HCT116 (cell line): ENCODE measurements at regions not wholly inside any gene's neighbourhood (a gene's known extent, or its start where the extent isn't known, plus 50 kb on each side); places are given as distances from the start of the nearest gene placed in this dataset.

Experiments used
- ATAC-seq: fragments of 200-7000 bp; cut with Tn5 transposase; 2 replicates; pipeline ENCODE4 v1.9.1; 2020; ENCODE audit warnings: mild to moderate bottlenecking, moderate library complexity
- BruUV-seq: library from RNA; stranded (reverse); fragments of 400-500 nt; replicated peaks from 2 replicates; lab custom pipeline; 2021; lab: Mats Ljungman, UMichigan
- CTCF ChIA-PET: fragments of 300-600 bp; sonication (Branson Sonifier 250); formaldehyde crosslinking; loops from one replicate; lab custom pipeline; 2021; ENCODE audit warnings: antibody characterized with exemption; lab: Charles Lee
- POLR2A ChIA-PET: fragments of 300-600, 350-600 bp; sonication (Branson Sonifier 250); formaldehyde crosslinking; loops from one replicate; lab custom pipeline; 2021; ENCODE audit warnings: antibody characterized with exemption; lab: Charles Lee
- RAD21 ChIA-PET, 2 experiments: fragments of 300-600 bp; sonication (Branson Sonifier 250); formaldehyde crosslinking; loops; one replicate each; lab custom pipeline; 2023; ENCODE audit warnings: low total read pairs in 2 of 2; ENCODE audit not compliant: uncharacterized antibody in 2 of 2, unreplicated experiment in 2 of 2, low non-redundant PET in 1 of 2; lab: Charles Lee
- DNase-seq: peaks from one replicate; pipeline ENCODE4 v3.0.0-alpha.2; 2010; ENCODE audit warnings: low read depth, low spot score
- H2AFZ ChIP-seq: fragments of 200-600 bp; shearing (Covaris generic), sonication (generic); 2 replicates; pipeline ENCODE4 v1.6.1; 2017; ENCODE audit warnings: low read depth, mixed run types, mixed read lengths, antibody characterized with exemption, low read length; ENCODE audit not compliant: poor library complexity, severe bottlenecking
- H3K27ac ChIP-seq: 2 replicates; pipeline ENCODE4 v1.5.1; 2012; ENCODE audit warnings: low read depth, low read length
- H3K27me3 ChIP-seq: fragments of 200-600 bp; sonication (generic); 2 replicates; pipeline ENCODE4 v1.6.1; 2016; ENCODE audit warnings: mixed run types, low read length, mixed read lengths; ENCODE audit not compliant: insufficient read depth
- H3K36me3 ChIP-seq, 2 experiments: fragments of 200-500 bp in 1 of 2; fragments of 200-600 bp in 1 of 2; sonication (Bioruptor generic) in 1 of 2; sonication (generic) in 1 of 2; 2 replicates each; pipeline versions ENCODE4 v1.5.1 to v1.6.1; 2014 to 2016; ENCODE audit warnings: low read length in 2 of 2, inconsistent platforms in 1 of 2, mixed read lengths in 1 of 2, mixed run types in 1 of 2; ENCODE audit not compliant: insufficient read depth in 2 of 2, control insufficient read depth in 1 of 2
- H3K4me1 ChIP-seq, 2 experiments: fragments of 200-600 bp in 1 of 2; sonication (generic) in 1 of 2; 2 replicates each; pipeline versions ENCODE4 v1.5.1 to v1.6.1; 2012 to 2017; ENCODE audit warnings: low read length in 2 of 2, inconsistent platforms in 1 of 2, mild to moderate bottlenecking in 1 of 2, mixed read lengths in 1 of 2, mixed run types in 1 of 2, moderate library complexity in 1 of 2; ENCODE audit not compliant: insufficient read depth in 2 of 2, control insufficient read depth in 1 of 2
- H3K4me2 ChIP-seq: fragments of 200-600 bp; sonication (generic); 2 replicates; pipeline ENCODE4 v1.6.1; 2017; ENCODE audit warnings: mixed run types, low read length, mixed read lengths
- H3K4me3 ChIP-seq, 2 experiments: fragments of 200-600 bp in 1 of 2; sonication (generic) in 1 of 2; replicated peaks in 1 of 2; 2 replicates each; pipeline ENCODE4 v1.5.1; 2011 to 2016; ENCODE audit warnings: low read length in 2 of 2, control low read depth in 1 of 2, low read depth in 1 of 2, mild to moderate bottlenecking in 1 of 2, mixed read lengths in 1 of 2, mixed run types in 1 of 2
- H3K79me2 ChIP-seq: fragments of 200-600 bp; sonication (generic); 2 replicates; pipeline ENCODE4 v1.6.1; 2017; ENCODE audit warnings: mild to moderate bottlenecking, mixed run types, low read length, moderate library complexity, mixed read lengths; ENCODE audit not compliant: insufficient read depth
- H3K9ac ChIP-seq: fragments of 200-600 bp; sonication (generic); 2 replicates; pipeline ENCODE4 v1.6.1; 2016; ENCODE audit warnings: low read length, mixed read lengths
- H3K9me2 ChIP-seq: fragments of 200-600 bp; sonication (generic), shearing (Covaris generic); 2 replicates; pipeline ENCODE4 v1.6.1; 2017; ENCODE audit warnings: mixed run types, mild to moderate bottlenecking, moderate library complexity; ENCODE audit not compliant: insufficient read depth
- H3K9me3 ChIP-seq, 2 experiments: fragments of 200-500 bp in 1 of 2; fragments of 200-600 bp in 1 of 2; sonication (Bioruptor generic) in 1 of 2; sonication (generic) in 1 of 2; 2 replicates each; pipeline ENCODE4 v1.6.1; 2014 to 2017; ENCODE audit warnings: low read length in 2 of 2, mixed read lengths in 2 of 2, inconsistent platforms in 1 of 2, low read depth in 1 of 2, mild to moderate bottlenecking in 1 of 2, mixed run types in 1 of 2, moderate library complexity in 1 of 2; ENCODE audit not compliant: control insufficient read depth in 1 of 2, insufficient read depth in 1 of 2
- H4K20me1 ChIP-seq: fragments of 200-600 bp; sonication (generic), shearing (Covaris generic); 2 replicates; pipeline ENCODE4 v1.6.1; 2017; ENCODE audit warnings: mixed run types, mild to moderate bottlenecking, moderate library complexity; ENCODE audit not compliant: insufficient read depth
- CBX3 ChIP-seq: IDR thresholded peaks from 2 replicates; pipeline ENCODE4 v1.6.1; 2012; ENCODE audit warnings: low read depth
- CEBPB ChIP-seq: IDR thresholded peaks from 2 replicates; pipeline ENCODE4 v1.6.1; 2012; ENCODE audit warnings: low read depth
- EZH2 ChIP-seq: fragments of 200-600 bp; sonication (generic); IDR thresholded peaks from 2 replicates; pipeline ENCODE4 v1.6.1; 2017; ENCODE audit warnings: antibody characterized with exemption, mixed run types
- EZH2phosphoT487 ChIP-seq: fragments of 200-600 bp; IDR thresholded peaks from 2 replicates; pipeline ENCODE4 v1.6.1; 2018; ENCODE audit warnings: antibody characterized with exemption, borderline replicate concordance
- FOSL1 ChIP-seq: IDR thresholded peaks from 2 replicates; pipeline ENCODE4 v1.6.1; 2012; ENCODE audit warnings: low read depth
- POLR2A ChIP-seq: IDR thresholded peaks from 2 replicates; pipeline ENCODE4 v1.7.0; 2011; ENCODE audit warnings: borderline replicate concordance; ENCODE audit not compliant: insufficient read depth, insufficient read length; ENCODE audit errors: extremely low read depth
- POLR2AphosphoS5 ChIP-seq: IDR thresholded peaks from 2 replicates; pipeline ENCODE4 v1.6.1; 2011; ENCODE audit warnings: mild to moderate bottlenecking, low read depth, low read length, moderate library complexity
- SIN3A ChIP-seq: IDR thresholded peaks from 2 replicates; pipeline ENCODE4 v1.6.1; 2012; ENCODE audit warnings: low read depth
- SP1 ChIP-seq: IDR thresholded peaks from 2 replicates; pipeline ENCODE4 v1.6.1; 2012; ENCODE audit warnings: low read depth
- TCF7L2 ChIP-seq: IDR thresholded peaks from 2 replicates; pipeline ENCODE4 v1.7.0; 2011; ENCODE audit warnings: borderline replicate concordance, inconsistent platforms; ENCODE audit not compliant: insufficient read depth, insufficient read length; ENCODE audit errors: extremely low read depth
- YY1 ChIP-seq: IDR thresholded peaks from 2 replicates; pipeline ENCODE4 v1.6.1; 2011; ENCODE audit warnings: low read length, low read depth, moderate library complexity, mild to moderate bottlenecking; ENCODE audit not compliant: insufficient replicate concordance; ENCODE audit errors: extremely low read depth
- ZFX ChIP-seq: fragments of 450-650 bp; IDR thresholded peaks from 2 replicates; pipeline ENCODE4 v1.6.1; 2017
- intact Hi-C: fragments of 100-400 bp; cut with micrococcal nuclease; formaldehyde crosslinking; loops from 2 replicates; pipeline ENCODE4 v1.10.0; 2022
- TF ChIP-seq, protein P1 (sequence below): IDR thresholded peaks from 2 replicates; pipeline ENCODE4 v1.6.1; 2012

DNA sequence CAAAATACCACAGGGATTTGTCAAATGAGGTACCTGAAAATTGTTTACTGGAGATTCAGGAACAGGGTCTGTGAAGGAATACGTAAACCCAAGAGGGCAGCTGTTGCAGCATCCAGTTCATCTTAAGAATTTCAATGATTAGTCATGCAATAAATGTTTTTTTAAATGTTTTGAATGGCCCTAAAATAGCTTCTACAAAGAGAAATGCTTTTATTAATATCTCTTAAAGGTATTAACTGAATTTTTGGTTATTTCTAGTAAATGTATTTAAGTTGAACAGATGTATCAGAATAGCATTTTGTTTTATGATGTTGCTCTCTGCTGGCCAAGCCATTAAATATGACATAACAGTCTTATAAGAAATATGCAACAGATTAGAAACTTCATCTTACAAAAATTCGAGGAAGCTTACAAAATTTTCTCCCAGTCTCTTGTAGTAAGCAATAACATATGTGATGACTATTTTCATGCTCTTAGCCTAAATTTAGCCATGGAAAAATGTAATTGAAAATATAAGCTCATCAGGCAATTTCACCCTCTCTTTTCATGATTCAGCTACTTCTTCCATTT is 863.9 kb downstream of the SUCLG1 start:
- Histone ChIP-seq H3K9me3 (no peaks in the 10 kb centered on the region), H3K9ac (no peak overlapping the region), H3K9me2 (no peaks in the 10 kb centered on the region), H3K4me3 (no peak overlapping the region), H3K79me2 (no peaks in the 10 kb centered on the region), H3K4me2 (no peak overlapping the region), H3K27ac (no peak overlapping the region), H3K36me3 (no peaks in the 10 kb centered on the region), H3K4me1 (no peaks in the 10 kb centered on the region), H3K27me3 (no peaks in the 10 kb centered on the region), H4K20me1 (no peaks in the 10 kb centered on the region), H2AFZ (no peak overlapping the region)
- RAD21 ChIA-PET = no interaction called here
- TF ChIP-seq POLR2AphosphoS5 (no peak), SIN3A (no peak), CEBPB (no peak), FOSL1 (no peak), CBX3 (no peak), TCF7L2 (no peak), EZH2 (no peak), ZFX (no peak), POLR2A (no peak), EZH2phosphoT487 (no peak), SP1 (no peak), YY1 (no peak)
- TF ChIP-seq, protein P1, sequence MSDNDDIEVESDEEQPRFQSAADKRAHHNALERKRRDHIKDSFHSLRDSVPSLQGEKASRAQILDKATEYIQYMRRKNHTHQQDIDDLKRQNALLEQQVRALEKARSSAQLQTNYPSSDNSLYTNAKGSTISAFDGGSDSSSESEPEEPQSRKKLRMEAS = no peak
- CTCF ChIA-PET = no interaction called here
- POLR2A ChIA-PET = no interaction called here
- ATAC-seq (no peak), DNase-seq (no peak)
- BruUV-seq = no TSS peak
- intact Hi-C loops = no loop called here
